ENCODE measurements at regions not wholly inside any gene's neighbourhood (a gene's known extent, or its start where the extent isn't known, plus 50 kb on each side); places are given as distances from the start of the nearest gene placed in this dataset.
"Not testable (repeated sequence)": the region's sequence is repeated elsewhere in the genome, so short reads cannot be mapped to it uniquely, and the experiment has no call there.

DNA sequence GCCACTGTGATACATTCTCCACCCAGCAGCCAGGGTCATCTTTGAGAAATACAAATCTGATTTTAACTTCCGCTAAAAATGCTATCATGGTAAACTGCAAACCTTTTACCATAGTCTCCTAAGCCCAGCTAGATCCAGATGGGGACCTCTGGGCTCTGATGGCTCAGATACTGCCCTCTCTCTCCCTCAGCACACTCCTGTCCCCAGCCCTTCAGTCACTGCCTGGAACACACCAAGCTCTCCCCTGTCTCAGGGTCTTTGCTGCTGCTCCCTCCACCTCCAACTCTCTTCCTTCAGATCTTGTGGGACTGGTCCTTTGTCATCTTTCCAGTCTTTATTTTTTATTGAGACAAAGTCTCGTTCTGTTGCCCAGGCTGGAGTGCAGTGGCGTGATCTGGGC, 65.1 kb downstream of the SPRY4 start:
- no peak for DNase-seq

- no peak for DNase-seq
Observed at GRCh38 chr5:142255831-142256230, 69.0 kb downstream of the SPRY4 start.

DNA sequence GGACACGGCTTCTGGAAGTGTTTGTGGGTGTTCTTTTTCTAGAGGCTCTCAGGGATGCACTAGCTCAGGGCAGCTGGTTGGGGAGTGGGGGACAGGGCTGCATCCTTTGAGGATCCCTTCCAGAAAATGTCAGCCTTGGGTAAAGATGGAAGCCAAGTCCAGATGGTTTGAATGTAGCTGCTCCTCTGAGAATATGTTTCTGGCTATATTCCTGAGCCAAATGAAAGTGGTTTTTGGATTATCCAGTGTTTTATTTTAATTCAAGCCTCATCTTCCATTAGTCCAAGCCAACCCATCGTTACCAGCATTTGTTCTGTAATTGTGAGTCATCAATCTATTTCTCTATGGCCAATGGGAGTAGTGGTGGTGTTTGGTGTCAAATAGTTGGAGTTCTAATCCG, 70.4 kb downstream of the SPRY4 start:
- DNase-seq: no peak

- DNase-seq: no peak
Observed at GRCh38 chr5:142253938-142254337, 70.9 kb downstream of the SPRY4 start.

DNA sequence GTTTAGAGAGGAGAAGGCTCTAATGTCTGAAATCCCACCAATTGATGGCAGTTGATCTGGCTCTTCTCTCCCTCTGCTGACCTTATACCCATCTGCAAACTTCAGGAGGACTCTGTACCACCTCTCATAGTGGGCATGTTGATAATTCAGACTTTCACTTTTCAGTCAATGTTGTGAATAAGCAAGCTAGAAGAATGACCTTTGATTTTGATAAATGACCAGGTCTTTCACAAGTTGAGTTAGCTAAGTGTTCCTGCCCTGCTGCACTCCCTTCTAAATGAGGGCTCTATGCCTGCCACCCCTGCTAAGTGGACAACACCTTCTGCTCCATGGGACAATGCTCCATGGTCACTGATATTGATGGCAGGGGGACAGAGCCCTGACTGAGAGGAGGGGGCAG, 74.7 kb downstream of the SPRY4 start:
- no peak for DNase-seq

DNA sequence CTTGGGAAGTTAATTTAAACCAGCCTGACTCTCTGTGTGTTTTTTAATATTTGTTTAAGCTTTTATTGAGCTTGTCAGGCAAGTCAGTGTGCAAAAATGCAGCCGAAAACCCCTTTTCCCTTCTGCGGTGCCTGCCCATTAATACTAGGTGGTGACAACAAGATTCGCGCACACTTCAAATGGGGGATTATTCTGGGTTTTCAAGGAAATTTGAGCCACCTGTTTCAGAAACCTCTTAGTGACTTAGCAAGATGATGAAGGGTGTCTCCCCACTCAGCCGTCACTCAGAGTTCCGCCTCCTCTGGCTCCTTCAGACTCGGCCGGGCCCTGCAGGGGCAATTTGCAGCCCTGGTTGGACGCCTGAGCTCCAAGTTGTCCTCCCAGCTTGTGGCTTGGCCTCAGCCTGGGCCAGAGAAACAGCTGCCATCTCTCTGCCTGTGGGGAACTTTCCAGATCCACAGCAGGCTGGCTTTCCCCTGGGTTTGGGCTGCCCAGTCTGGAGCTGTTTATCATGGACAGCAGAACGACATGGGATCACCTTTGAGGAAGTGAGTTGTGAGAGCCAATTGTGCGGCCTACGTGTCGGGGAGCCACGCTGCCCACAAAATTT, 75.9 kb downstream of the SPRY4 start:
- no peak for DNase-seq

DNA sequence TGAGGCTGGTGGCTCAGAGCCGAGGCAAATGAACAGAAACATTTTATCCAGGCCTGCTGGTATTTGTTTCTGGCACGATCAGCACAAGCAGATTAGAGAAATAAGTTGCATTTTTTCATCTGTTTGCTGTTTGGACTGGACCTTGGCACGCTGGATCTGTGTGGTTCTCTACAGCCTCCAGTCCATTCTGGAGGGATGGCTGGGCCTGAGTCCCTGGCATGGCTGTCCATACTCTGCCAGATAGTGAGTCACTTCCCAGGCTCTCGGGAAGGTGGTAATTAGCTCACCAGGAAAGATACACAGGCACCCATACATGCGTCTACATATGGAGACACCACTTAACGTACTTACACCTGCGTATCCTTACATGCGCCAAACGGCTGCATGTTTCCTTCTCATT, 78.6 kb downstream of the SPRY4 start:
- no peak for DNase-seq

DNA sequence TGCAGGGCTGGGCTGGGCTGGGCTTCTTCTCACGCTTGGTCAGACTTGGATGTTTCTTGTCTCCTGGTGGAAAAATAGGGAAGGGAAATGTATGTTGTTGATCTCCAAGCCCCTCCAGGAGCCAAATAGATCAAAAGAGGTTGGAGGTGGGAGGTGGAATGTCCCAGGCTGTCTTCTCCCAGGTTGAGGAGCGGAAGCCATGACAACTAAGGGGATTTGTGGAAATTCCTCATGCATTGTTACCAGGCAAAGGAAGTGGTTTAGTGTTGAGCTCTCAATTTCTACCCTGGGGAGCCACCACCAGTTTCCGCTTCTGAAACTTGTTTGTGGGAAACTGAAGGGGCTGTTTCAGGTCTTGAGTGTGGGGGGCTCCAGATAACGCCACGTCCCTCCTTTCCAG, 79.0 kb downstream of the SPRY4 start:
- no peak for DNase-seq

DNA sequence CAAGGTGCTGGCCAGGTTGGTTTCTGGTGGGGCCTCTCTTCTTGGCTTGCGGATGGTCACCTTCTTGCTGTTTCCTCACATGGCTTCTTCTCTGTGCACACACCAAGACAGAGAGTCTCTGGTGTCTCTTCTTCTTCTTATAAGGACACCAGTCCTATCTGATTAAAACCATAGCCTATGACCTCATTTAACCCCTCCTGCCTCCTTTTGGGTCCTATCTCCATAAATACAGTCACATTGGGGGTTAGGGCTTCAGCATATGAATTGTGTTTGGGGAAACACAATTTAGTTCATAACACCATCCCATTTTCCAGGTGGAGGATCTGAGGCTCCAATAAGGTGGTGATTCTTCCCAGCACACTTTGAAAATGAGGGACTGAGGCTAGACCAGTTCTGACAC, 80.4 kb downstream of the SPRY4 start:
- no peak for DNase-seq

DNA sequence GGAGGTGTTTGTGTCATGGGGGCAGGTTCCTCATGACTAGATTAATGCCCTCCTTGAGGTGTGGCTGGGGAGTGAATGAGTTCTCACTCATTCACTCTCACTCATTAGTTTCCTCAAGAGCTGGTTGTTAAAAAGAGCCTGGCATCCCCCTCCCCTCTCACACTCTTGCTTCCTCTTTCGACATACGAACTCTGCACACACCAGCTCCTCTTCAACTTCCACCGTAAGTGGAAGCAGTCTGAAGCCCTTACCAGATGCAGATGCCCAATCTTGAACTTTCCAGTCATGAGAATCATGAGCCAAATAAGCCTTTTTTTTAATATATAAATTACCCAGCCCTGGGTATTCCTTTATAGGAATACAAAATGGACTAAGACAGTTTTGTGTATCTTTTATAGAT, 82.5 kb downstream of the SPRY4 start:
- DNase-seq: no peak

DNA sequence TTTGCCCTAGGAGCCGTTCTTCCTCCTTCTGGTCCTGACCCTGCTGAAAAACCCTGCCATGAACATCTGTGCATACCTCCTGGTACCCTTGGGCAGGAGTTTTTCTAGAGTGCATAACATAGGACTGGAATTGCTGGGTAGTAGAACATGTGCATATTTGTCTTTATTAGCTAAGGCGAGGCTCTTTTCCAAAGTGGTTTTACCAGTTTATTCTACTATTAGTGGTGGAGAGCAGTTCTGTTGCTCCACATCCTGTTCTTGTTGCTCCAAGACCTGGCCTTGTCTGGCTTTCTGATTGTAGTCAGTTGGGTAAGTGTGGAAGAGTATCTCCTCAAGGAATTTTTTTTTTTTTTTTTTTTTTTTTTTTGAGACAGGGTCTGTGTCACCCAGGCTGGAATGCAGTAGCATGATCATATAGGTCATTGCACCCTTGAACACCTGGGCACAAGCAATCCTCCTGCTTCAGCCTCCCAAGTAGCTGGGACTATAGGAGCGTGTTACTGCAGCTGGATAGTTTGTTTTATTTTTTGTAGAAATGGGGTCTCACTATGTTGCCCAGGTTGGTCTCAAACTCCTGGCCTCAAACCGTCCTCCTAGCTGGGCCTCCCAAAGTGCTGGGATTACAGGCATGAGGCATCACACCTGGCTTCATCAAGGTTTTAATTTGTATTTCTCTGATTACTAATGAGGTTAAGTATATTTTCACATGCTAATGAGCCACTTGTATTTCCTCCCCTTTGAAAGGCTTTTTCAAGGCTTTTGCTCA, 85.2 kb downstream of the SPRY4 start:
- DNase-seq: no peak

- DNase-seq: no peak
Observed at GRCh38 chr5:142237707-142238106, 87.1 kb downstream of the SPRY4 start.

GRCh38 chr5:142236673-142237290, 88.0 kb downstream of the SPRY4 start:
- not testable (repeated sequence) for DNase-seq

- no peak for DNase-seq
Observed at GRCh38 chr5:142235870-142236672, 88.8 kb downstream of the SPRY4 start.

- no peak for DNase-seq
Observed at GRCh38 chr5:142235050-142235797, 89.6 kb downstream of the SPRY4 start.

DNA sequence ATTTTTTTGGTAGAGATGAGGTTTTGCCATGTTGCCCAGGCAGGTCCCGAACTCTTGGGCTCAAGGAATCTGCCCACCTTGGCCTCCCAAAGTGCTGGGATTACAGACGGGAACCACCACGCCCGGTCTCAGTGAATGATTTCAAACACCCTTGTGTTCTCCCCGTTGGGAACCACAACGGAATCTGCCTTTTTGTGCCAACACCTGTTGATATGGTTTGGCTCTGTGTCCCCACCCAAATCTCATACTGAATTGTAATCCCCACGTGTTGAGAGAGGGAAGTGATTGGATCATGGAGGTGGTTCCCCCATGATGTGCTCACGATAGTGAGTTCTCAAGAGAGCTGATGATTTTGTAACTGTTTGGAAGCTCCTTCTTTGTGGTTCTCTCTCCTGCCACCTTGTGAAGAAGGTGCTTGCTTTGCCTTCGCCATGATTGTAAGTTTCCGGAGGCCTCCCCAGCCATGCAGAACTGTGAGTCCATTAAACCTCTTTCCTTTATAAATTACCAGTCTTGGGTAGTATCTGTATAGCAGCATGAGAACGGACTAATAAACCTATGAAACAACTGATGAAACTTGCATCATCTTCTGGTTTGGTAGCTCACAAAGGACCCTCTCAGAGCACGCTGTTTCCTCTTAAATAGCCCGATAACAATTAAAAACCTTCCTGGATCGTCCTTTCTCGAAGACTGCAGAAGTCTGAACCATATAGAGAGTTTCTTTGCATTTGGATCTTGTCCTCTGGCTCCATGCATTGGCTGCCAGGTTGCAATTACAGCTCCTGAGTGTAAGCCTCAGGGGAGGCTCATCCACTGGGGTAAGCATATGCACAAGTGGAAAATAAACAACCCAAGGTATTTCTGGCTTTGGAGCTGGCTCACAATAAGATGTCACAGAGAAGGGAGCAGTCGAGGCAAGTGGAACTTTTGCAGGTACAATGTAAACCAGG, 91.5 kb downstream of the SPRY4 start:
- no peak for DNase-seq

DNA sequence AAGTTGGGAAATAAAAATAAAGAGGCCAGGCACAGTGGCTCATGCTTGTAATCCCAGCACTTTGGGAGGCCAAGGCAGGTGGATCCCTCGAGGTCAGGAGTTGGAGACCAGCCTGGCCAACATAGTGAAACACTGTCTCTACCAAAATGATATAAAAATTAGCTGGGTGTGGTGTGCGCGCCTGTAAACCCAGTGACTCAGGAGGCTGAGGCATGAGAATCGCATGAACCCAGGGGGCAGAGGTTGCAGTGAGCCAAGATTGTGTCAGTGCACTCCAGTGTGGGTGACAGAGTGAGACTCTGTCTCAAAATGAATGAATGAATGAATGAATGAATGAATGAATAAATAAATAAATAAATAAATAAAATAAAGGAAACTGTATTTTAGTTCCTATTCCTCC, 93.9 kb downstream of the SPRY4 start:
- DNase-seq: not testable (repeated sequence)

DNA sequence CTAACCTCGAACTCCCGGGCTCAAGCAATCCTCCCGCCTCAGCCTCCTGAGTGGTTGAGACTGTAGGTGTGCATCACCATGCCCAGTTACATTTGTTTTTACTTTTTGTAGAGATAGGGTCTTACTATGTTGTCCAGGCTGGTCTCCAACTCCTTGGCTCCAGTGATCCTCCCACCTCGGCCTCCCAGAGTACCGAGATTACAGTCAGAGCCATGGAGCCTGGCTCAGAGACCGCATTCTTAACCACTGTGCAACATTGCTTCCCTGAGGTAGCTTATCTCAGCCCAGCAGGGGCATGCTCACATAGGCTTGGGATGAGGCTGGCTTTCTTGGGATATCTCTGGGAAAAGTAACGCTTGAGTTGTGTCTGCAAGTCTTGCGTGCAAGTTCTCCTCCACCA, 99.7 kb downstream of the SPRY4 start:
- DNase-seq: no peak

- no peak for DNase-seq
Observed at GRCh38 chr5:142222866-142223558, 101.8 kb downstream of the SPRY4 start.

DNA sequence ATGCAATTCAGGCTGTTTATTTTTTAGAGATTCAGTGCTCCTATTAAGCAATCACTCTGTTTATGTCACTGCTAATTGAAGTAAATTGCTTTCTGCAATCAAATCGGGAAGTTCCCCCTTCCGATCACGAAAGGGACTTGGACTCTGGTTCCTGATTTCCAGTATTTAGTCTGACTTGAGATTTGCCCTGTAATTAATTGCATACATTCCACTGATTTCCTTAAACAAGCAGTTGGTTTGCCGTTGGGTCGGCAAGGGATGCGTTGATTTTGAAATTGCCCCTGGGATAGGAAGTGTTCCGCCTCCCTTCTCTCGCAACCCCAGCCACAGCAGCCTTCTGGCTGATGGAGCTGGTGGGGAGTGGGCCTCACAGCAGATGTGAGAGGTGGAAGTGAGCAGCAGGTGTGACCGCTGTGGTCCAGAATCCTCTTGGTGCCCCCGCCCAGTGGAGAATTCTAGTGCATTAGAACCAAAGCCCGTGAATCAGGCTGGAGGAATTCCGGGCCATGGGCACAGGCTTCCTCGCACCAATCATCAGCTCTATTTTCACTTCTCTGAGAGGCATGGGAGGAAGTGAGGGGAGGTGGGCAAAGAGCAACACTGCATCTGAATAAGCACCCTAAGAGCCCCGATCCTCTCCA, 102.5 kb downstream of the SPRY4 start:
- peak in 1 of 2 experiments; percentile 2 for DNase-seq

All from AML-193 (cell line).